HCT116 (cell line): ENCODE measurements at regions not wholly inside any gene's neighbourhood (a gene's known extent, or its start where the extent isn't known, plus 50 kb on each side); places are given as distances from the start of the nearest gene placed in this dataset.

Source experiments
- ATAC-seq: fragments of 200-7000 bp; cut with Tn5 transposase; 2 replicates; pipeline ENCODE4 v1.9.1; 2020; ENCODE audit warnings: mild to moderate bottlenecking, moderate library complexity
- BruUV-seq: library from RNA; stranded (reverse); fragments of 400-500 nt; replicated peaks from 2 replicates; lab custom pipeline; 2021; lab: Mats Ljungman, UMichigan
- CTCF ChIA-PET: fragments of 300-600 bp; sonication (Branson Sonifier 250); formaldehyde crosslinking; loops from one replicate; lab custom pipeline; 2021; ENCODE audit warnings: antibody characterized with exemption; lab: Charles Lee
- POLR2A ChIA-PET: fragments of 300-600, 350-600 bp; sonication (Branson Sonifier 250); formaldehyde crosslinking; loops from one replicate; lab custom pipeline; 2021; ENCODE audit warnings: antibody characterized with exemption; lab: Charles Lee
- RAD21 ChIA-PET, 2 experiments: fragments of 300-600 bp; sonication (Branson Sonifier 250); formaldehyde crosslinking; loops; one replicate each; lab custom pipeline; 2023; ENCODE audit warnings: low total read pairs in 2 of 2; ENCODE audit not compliant: uncharacterized antibody in 2 of 2, unreplicated experiment in 2 of 2, low non-redundant PET in 1 of 2; lab: Charles Lee
- DNase-seq: peaks from one replicate; pipeline ENCODE4 v3.0.0-alpha.2; 2010; ENCODE audit warnings: low read depth, low spot score
- H2AFZ ChIP-seq: fragments of 200-600 bp; shearing (Covaris generic), sonication (generic); 2 replicates; pipeline ENCODE4 v1.6.1; 2017; ENCODE audit warnings: low read depth, mixed run types, mixed read lengths, antibody characterized with exemption, low read length; ENCODE audit not compliant: poor library complexity, severe bottlenecking
- H3K27ac ChIP-seq: 2 replicates; pipeline ENCODE4 v1.5.1; 2012; ENCODE audit warnings: low read depth, low read length
- H3K27me3 ChIP-seq: fragments of 200-600 bp; sonication (generic); 2 replicates; pipeline ENCODE4 v1.6.1; 2016; ENCODE audit warnings: mixed run types, low read length, mixed read lengths; ENCODE audit not compliant: insufficient read depth
- H3K36me3 ChIP-seq, 2 experiments: fragments of 200-500 bp in 1 of 2; fragments of 200-600 bp in 1 of 2; sonication (Bioruptor generic) in 1 of 2; sonication (generic) in 1 of 2; 2 replicates each; pipeline versions ENCODE4 v1.5.1 to v1.6.1; 2014 to 2016; ENCODE audit warnings: low read length in 2 of 2, inconsistent platforms in 1 of 2, mixed read lengths in 1 of 2, mixed run types in 1 of 2; ENCODE audit not compliant: insufficient read depth in 2 of 2, control insufficient read depth in 1 of 2
- H3K4me1 ChIP-seq, 2 experiments: fragments of 200-600 bp in 1 of 2; sonication (generic) in 1 of 2; 2 replicates each; pipeline versions ENCODE4 v1.5.1 to v1.6.1; 2012 to 2017; ENCODE audit warnings: low read length in 2 of 2, inconsistent platforms in 1 of 2, mild to moderate bottlenecking in 1 of 2, mixed read lengths in 1 of 2, mixed run types in 1 of 2, moderate library complexity in 1 of 2; ENCODE audit not compliant: insufficient read depth in 2 of 2, control insufficient read depth in 1 of 2
- H3K4me2 ChIP-seq: fragments of 200-600 bp; sonication (generic); 2 replicates; pipeline ENCODE4 v1.6.1; 2017; ENCODE audit warnings: mixed run types, low read length, mixed read lengths
- H3K4me3 ChIP-seq, 2 experiments: fragments of 200-600 bp in 1 of 2; sonication (generic) in 1 of 2; replicated peaks in 1 of 2; 2 replicates each; pipeline ENCODE4 v1.5.1; 2011 to 2016; ENCODE audit warnings: low read length in 2 of 2, control low read depth in 1 of 2, low read depth in 1 of 2, mild to moderate bottlenecking in 1 of 2, mixed read lengths in 1 of 2, mixed run types in 1 of 2
- H3K79me2 ChIP-seq: fragments of 200-600 bp; sonication (generic); 2 replicates; pipeline ENCODE4 v1.6.1; 2017; ENCODE audit warnings: mild to moderate bottlenecking, mixed run types, low read length, moderate library complexity, mixed read lengths; ENCODE audit not compliant: insufficient read depth
- H3K9ac ChIP-seq: fragments of 200-600 bp; sonication (generic); 2 replicates; pipeline ENCODE4 v1.6.1; 2016; ENCODE audit warnings: low read length, mixed read lengths
- H3K9me2 ChIP-seq: fragments of 200-600 bp; sonication (generic), shearing (Covaris generic); 2 replicates; pipeline ENCODE4 v1.6.1; 2017; ENCODE audit warnings: mixed run types, mild to moderate bottlenecking, moderate library complexity; ENCODE audit not compliant: insufficient read depth
- H3K9me3 ChIP-seq, 2 experiments: fragments of 200-500 bp in 1 of 2; fragments of 200-600 bp in 1 of 2; sonication (Bioruptor generic) in 1 of 2; sonication (generic) in 1 of 2; 2 replicates each; pipeline ENCODE4 v1.6.1; 2014 to 2017; ENCODE audit warnings: low read length in 2 of 2, mixed read lengths in 2 of 2, inconsistent platforms in 1 of 2, low read depth in 1 of 2, mild to moderate bottlenecking in 1 of 2, mixed run types in 1 of 2, moderate library complexity in 1 of 2; ENCODE audit not compliant: control insufficient read depth in 1 of 2, insufficient read depth in 1 of 2
- H4K20me1 ChIP-seq: fragments of 200-600 bp; sonication (generic), shearing (Covaris generic); 2 replicates; pipeline ENCODE4 v1.6.1; 2017; ENCODE audit warnings: mixed run types, mild to moderate bottlenecking, moderate library complexity; ENCODE audit not compliant: insufficient read depth
- ATF3 ChIP-seq: IDR thresholded peaks from 2 replicates; pipeline ENCODE4 v1.6.1; 2012
- CBX3 ChIP-seq: IDR thresholded peaks from 2 replicates; pipeline ENCODE4 v1.6.1; 2012; ENCODE audit warnings: low read depth
- CEBPB ChIP-seq: IDR thresholded peaks from 2 replicates; pipeline ENCODE4 v1.6.1; 2012; ENCODE audit warnings: low read depth
- CTCF ChIP-seq, 3 experiments: fragments of 200-600 bp in 1 of 3; sonication (generic) in 1 of 3; IDR thresholded peaks in 2 of 3; conservative IDR thresholded peaks in 1 of 3; 2 replicates each; pipeline ENCODE4 v1.5.1; 2012 to 2017; ENCODE audit warnings: low read depth in 2 of 3, low read length in 2 of 3, antibody characterized with exemption in 1 of 3, borderline replicate concordance in 1 of 3, control low read depth in 1 of 3, mild to moderate bottlenecking in 1 of 3, mixed read lengths in 1 of 3, mixed run types in 1 of 3, moderate library complexity in 1 of 3; ENCODE audit not compliant: insufficient read depth in 1 of 3
- EGR1 ChIP-seq: IDR thresholded peaks from 2 replicates; pipeline ENCODE4 v1.6.1; 2012; ENCODE audit warnings: low read depth
- ELF1 ChIP-seq: IDR thresholded peaks from 2 replicates; pipeline ENCODE4 v1.6.1; 2012; ENCODE audit warnings: low read depth, borderline replicate concordance
- EZH2 ChIP-seq: fragments of 200-600 bp; sonication (generic); IDR thresholded peaks from 2 replicates; pipeline ENCODE4 v1.6.1; 2017; ENCODE audit warnings: antibody characterized with exemption, mixed run types
- JUND ChIP-seq: IDR thresholded peaks from 2 replicates; pipeline ENCODE4 v1.6.1; 2012
- MAX ChIP-seq: IDR thresholded peaks from 2 replicates; pipeline ENCODE4 v1.6.1; 2012
- POLR2AphosphoS5 ChIP-seq: IDR thresholded peaks from 2 replicates; pipeline ENCODE4 v1.6.1; 2011; ENCODE audit warnings: mild to moderate bottlenecking, low read depth, low read length, moderate library complexity
- REST ChIP-seq: IDR thresholded peaks from 2 replicates; pipeline ENCODE4 v1.6.1; 2012; ENCODE audit warnings: low read depth
- SIN3A ChIP-seq: IDR thresholded peaks from 2 replicates; pipeline ENCODE4 v1.6.1; 2012; ENCODE audit warnings: low read depth
- SRF ChIP-seq: IDR thresholded peaks from 2 replicates; pipeline ENCODE4 v1.6.1; 2012; ENCODE audit warnings: low read depth
- TCF7L2 ChIP-seq: IDR thresholded peaks from 2 replicates; pipeline ENCODE4 v1.7.0; 2011; ENCODE audit warnings: borderline replicate concordance, inconsistent platforms; ENCODE audit not compliant: insufficient read depth, insufficient read length; ENCODE audit errors: extremely low read depth
- ZFX ChIP-seq: fragments of 450-650 bp; IDR thresholded peaks from 2 replicates; pipeline ENCODE4 v1.6.1; 2017
- ZNF274 ChIP-seq: fragments of 200-500 bp; sonication (Bioruptor generic); IDR thresholded peaks from 2 replicates; pipeline ENCODE4 v1.6.1; 2014; ENCODE audit warnings: mild to moderate bottlenecking, low read depth, low read length, inconsistent platforms
- intact Hi-C: fragments of 100-400 bp; cut with micrococcal nuclease; formaldehyde crosslinking; loops from 2 replicates; pipeline ENCODE4 v1.10.0; 2022
- TF ChIP-seq, protein P1 (sequence below): IDR thresholded peaks from 2 replicates; pipeline ENCODE4 v1.6.1; 2011; ENCODE audit warnings: mild to moderate bottlenecking, low read length, moderate library complexity; ENCODE audit not compliant: insufficient replicate concordance; ENCODE audit errors: extremely low read depth

- H4K20me1 ChIP-seq, result no peaks in the 10 kb centered on the region
- ATAC-seq, result no peak
- RAD21 ChIA-PET, result no interaction called here
- no peak overlapping the region for H3K9ac ChIP-seq
- no peaks in the 10 kb centered on the region for H3K36me3 ChIP-seq
- DNase-seq, result no peak
- TF ChIP-seq ATF3 (no peak), EZH2 (no peak), EGR1 (no peak), CEBPB (no peak), REST (no peak), ELF1 (no peak), TCF7L2 (no peak), SIN3A (no peak), CBX3 (no peak), JUND (no peak), POLR2AphosphoS5 (no peak), CTCF (IDR thresholded peaks at IDR 0.05 in 2 of 3, conservative IDR thresholded peaks at IDR 0.05 in 1 of 3; ENCODE audit: borderline replicate concordance in 1 of 3, insufficient read depth in 1 of 3, low read depth in 2 of 3, low read length in 2 of 3) (no peak), MAX (no peak), ZNF274 (no peak), SRF (no peak), ZFX (no peak)
- TF ChIP-seq, protein P1, sequence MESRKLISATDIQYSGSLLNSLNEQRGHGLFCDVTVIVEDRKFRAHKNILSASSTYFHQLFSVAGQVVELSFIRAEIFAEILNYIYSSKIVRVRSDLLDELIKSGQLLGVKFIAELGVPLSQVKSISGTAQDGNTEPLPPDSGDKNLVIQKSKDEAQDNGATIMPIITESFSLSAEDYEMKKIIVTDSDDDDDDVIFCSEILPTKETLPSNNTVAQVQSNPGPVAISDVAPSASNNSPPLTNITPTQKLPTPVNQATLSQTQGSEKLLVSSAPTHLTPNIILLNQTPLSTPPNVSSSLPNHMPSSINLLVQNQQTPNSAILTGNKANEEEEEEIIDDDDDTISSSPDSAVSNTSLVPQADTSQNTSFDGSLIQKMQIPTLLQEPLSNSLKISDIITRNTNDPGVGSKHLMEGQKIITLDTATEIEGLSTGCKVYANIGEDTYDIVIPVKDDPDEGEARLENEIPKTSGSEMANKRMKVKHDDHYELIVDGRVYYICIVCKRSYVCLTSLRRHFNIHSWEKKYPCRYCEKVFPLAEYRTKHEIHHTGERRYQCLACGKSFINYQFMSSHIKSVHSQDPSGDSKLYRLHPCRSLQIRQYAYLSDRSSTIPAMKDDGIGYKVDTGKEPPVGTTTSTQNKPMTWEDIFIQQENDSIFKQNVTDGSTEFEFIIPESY, result no peak
- TF ChIP-seq, all 23 proteins: peak for 0
- BruUV-seq, result no TSS peak
- Histone ChIP-seq H3K4me2 (no peak overlapping the region), H2AFZ (no peak overlapping the region), H3K27me3 (no peaks in the 10 kb centered on the region), H3K4me1 (no peaks in the 10 kb centered on the region), H3K9me3 (no peaks in the 10 kb centered on the region), H3K4me3 (no peak overlapping the region), H3K27ac (no peak overlapping the region), H3K9me2 (no peaks in the 10 kb centered on the region), H3K79me2 (no peaks in the 10 kb centered on the region)
- intact Hi-C loops, result no loop called here
- POLR2A ChIA-PET, result no interaction called here
- CTCF ChIA-PET, result no interaction called here
Measured at GRCh38 chr1:2863648-2863963, 62.1 kb upstream of the TTC34 start.
